ENCODE measurements at regions not wholly inside any gene's neighbourhood (a gene's known extent, or its start where the extent isn't known, plus 50 kb on each side); places are given as distances from the start of the nearest gene placed in this dataset.
"Not testable (repeated sequence)": the region's sequence is repeated elsewhere in the genome, so short reads cannot be mapped to it uniquely, and the experiment has no call there.

- DNase-seq, result no peak
These were observed 169.2 kb downstream of the LYPLAL1 start for GRCh38 chr1:219342836-219343235.

DNA sequence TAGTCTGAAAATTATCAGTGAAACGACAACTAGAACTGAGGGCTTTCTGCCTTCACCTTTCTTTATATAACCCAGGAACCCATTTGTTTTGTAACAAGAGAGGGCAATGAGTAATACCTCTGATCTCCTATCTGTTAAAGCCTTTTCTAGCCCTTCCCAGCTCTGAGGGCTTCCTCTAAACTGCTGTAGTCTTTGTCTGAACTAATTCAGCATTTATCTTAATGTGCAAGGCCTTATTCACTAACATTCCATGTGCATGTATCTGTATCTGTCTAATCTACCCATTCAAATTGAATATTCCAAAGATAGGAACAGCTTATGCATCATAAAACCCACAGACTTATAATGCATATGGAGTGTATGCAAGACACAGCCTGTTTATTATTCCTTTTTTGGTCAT is 167.1 kb downstream of the LYPLAL1 start:
- DNase-seq, result no peak

DNA sequence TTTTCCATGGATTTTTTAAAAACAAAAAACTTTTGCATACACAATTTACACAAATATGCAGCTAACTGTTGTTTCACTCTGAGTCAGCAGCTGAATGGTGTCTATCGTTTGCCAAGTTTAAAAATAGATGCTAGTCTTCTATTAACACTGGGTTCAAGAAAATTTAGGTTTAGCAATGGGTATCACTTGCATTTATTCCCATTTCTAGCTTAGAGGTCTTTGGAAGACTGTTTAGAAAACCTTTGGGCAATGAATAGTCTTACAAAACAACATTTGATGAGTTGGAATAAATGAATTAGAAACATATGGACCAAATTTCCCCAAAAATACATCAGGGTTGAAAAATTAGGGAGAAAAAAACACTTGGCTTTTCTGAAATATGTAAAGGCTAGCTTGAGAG is 165.8 kb downstream of the LYPLAL1 start:
- no peak for DNase-seq

GRCh38 chr1:219337588-219337987 is 163.9 kb downstream of the LYPLAL1 start:
- no peak for DNase-seq

DNA sequence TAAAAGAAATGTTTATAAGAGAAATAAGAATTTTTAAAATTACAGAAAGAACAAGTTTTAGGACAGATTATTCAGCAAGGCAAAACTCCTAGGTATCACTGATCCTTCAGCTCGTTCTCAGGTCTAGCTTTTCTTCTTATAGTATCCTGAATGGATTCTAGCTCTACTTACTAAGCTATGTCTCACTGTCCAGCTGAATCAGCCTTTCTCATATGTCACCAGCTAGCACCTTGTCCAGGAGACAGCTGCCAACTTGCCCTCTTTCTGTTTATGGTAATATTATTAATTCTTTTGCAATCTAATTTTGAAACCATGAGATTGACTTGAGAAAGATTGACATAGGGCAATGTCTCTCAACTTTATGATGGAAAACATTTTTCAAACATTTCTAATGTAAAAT is 159.9 kb downstream of the LYPLAL1 start:
- DNase-seq, result no peak

- DNase-seq, result no peak
These were observed 157.7 kb downstream of the LYPLAL1 start for GRCh38 chr1:219331424-219331823.

- DNase-seq, result no peak
These were observed 157.0 kb downstream of the LYPLAL1 start for GRCh38 chr1:219330669-219331068.

GRCh38 chr1:219330001-219330400 is 156.3 kb downstream of the LYPLAL1 start:
- no peak for DNase-seq

- DNase-seq, result no peak
These were observed 155.9 kb downstream of the LYPLAL1 start for GRCh38 chr1:219329578-219329977.

DNA sequence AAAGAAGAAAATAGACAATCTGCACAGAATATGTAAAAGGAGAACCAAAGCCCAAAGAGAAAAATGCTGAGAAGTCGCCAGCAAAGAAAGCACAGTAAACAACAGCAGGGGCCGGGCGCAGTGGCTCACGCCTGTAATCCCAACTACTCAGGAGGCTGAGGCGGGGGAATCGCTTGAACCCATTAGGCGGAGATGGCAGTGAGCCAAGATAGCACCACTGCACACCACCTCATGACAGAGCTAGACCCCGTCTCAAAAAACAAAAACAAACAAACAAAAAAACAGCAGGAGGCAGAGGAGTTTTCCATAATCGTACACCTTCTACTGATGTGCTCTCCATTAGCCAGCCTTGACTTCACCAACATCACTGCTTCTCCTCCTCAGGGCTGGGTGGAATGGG is 153.2 kb downstream of the LYPLAL1 start:
- no peak for DNase-seq

GRCh38 chr1:219325368-219325742 is 151.7 kb downstream of the LYPLAL1 start:
- no peak for DNase-seq

DNA sequence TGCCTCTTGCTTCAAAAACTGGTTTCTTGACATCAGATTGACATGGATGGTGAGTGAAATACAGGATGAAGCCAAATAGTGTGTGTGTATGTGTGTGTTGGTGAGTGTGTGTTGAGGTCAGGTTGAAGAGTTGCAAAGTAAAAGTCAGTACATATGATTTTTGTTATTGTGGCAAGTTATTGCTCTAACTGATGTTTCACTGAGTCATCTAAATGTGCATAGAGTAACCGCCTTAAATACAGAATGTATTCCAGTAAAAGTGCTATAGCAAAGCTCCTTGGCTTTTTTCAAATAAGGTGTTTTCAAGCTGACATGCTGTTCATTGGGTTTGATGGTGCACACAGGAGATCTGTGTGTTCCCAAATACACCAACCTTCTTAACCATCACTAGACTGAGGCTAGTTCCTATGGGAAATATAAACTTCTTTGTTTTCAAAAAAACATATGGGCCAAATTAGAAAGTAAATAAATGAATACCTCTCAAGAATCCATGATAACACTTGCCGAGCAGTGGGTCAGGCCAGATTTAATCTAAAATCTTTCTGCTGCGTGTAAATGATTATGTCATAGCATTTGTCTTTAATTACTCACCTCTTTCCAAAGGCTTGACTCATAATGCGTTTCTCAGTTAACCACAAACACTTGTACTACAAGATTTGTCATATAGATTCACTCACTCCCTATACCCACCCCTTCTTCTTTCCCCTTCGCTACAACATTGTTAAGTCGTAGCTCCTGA is 151.1 kb downstream of the LYPLAL1 start:
- DNase-seq, result no peak

- DNase-seq, result no peak
These were observed 150.5 kb downstream of the LYPLAL1 start for GRCh38 chr1:219324171-219324570.

- no peak for DNase-seq
These were observed 149.7 kb downstream of the LYPLAL1 start for GRCh38 chr1:219323426-219323825.

DNA sequence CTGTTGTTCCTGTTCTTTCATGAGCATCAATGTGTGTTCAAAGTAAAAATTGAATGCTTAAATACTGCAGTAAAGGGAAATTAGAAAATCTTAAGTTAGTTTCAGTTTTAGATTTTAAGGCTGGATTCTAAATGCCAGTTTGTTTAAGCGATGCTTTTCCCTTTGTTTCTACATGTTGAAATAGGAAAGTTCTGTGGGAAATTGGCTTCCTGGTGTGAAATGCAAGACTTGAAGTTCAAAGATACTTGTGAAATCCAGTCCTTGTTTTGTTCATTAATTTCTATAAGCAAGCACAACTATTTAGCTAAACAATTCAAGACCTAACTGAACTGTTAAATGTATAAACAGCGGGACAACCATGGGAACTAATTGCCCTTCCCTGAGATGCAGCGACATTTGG is 149.1 kb downstream of the LYPLAL1 start:
- DNase-seq, result no peak

DNA sequence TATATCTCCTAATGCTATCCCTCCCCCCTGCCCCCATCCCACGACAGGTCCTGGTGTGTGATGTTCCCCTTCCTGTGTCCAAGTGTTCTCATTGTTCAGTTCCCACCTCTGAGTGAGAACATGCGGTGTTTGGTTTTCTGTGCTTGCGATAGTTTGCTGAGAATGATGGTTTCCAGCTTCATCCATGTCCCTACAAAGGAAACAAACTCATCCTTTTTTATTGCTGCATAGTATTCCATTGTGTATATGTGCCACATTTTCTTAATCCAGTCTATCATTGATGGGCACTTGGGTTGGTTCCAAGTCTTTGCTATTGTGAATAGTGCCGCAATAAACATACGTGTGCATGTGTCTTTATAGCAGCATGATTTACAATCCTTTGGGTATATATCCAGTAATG is 146.9 kb downstream of the LYPLAL1 start:
- DNase-seq, result not testable (repeated sequence)

- no peak for DNase-seq
These were observed 145.1 kb downstream of the LYPLAL1 start for GRCh38 chr1:219318826-219319225.

DNA sequence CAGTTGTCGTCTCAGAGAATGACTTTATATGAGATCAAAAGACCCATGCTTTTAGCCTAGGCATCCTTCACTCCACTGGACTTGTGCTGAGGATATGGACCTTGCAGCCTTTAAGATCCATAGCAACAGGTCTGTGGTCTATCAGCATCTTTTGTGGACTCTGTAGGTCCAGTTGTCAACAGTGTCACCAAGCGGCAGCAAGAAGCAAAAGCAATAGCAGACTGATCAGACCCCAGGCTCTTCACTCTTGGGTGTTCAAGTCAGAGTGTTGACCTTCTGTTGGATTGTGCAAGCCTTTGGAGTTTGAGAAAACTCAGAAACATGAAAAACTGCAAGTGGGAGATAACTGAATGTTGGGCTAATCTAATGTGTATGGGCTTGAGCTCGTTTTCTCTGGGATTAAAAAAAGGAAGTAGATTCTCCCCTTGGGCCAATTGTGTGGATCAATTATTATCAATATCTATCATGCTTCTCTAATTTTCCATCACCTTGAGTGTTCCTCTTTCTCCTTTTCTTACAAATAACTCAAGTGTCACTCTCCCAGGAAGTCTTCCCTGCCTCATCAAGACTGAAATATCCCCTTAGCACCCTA is 144.2 kb downstream of the LYPLAL1 start:
- peak; percentile 1 for DNase-seq

GRCh38 chr1:219316066-219316465 is 142.4 kb downstream of the LYPLAL1 start:
- no peak for DNase-seq

DNA sequence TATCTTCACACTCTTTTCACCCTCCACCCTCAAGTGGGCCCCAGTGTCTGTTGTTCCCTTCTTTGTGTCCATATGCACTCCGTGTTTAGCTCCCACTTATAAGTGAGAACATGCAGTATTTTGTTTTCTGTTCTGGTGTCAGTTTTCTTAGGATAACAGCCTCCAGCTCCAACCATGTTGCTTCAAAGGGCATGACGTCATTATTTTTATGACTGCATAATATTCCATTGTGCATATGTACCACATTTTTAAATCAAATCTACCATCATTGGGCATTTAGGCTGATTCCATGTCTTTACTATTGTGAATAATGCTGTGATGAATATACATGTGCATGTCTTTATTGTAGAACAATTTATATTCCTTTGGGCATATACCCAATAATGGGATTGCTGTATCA is 140.3 kb downstream of the LYPLAL1 start:
- no peak for DNase-seq

- no peak for DNase-seq
These were observed 139.3 kb downstream of the LYPLAL1 start for GRCh38 chr1:219312967-219313366.

- no peak for DNase-seq
These were observed 136.6 kb downstream of the LYPLAL1 start for GRCh38 chr1:219310181-219310728.

DNA sequence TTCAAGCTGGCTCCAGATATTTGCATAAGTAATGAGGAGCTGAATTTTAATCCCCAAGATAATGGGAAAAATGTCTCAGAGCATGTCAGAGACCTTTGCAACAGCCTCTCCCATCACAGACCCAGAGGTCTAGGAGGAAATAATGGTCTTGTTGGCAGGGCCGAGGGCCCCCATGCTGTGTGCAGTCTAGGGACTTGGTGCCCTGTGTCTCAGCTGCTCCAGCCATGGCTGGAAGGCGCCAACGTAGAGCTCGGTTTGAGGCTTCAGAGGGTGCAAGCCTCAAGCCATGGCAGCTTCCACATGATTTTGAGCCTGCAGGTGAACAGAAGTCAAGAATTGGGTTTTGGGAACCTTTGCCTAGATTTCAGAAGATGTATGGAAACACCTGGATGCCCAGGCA is 134.7 kb downstream of the LYPLAL1 start:
- DNase-seq, result no peak
